ENCODE measurements at regions not wholly inside any gene's neighbourhood (a gene's known extent, or its start where the extent isn't known, plus 50 kb on each side); places are given as distances from the start of the nearest gene placed in this dataset.

DNA sequence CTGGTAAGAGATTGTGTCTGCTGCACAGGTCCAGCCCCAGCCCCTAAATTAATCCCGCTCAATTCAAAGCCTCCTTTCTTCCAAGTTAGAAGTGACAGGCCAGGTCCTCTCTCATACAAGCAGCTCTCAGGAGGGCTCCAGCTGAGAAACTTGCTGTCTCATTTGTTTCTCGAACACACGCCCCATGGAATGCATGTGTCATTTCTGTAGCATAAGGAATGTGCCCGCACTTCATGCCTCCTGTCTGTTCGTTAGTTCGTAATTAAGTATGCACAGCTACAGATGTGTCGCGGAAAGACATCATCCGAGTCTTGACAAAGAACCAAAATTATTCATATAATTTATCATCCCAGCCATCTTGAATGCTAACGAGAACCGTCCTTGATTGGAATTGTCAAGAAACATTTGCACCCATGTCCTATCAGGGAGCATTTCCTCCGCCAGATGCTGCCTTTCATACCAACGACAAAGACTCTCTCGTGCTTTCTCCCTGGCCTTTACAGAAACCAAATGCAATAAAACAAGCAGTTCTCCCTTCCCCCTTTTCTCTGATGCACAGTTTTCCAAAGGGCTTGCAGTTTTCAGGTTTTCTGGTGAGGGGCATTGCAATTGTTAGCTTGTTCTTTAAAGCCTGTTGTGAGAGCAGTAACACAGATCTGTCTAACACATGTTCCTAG is 133.5 kb downstream of the UQCRFS1 start:
- H3K4me3 ChIP-seq (ENCODE audit: low read length), result no peak overlapping the region
- peaks cover 15% of the 10 kb centered on the region; the same call in 1 of the 2 replicates for H3K4me1 ChIP-seq (ENCODE audit: insufficient read depth, low read length)
- H3K9me3 ChIP-seq (ENCODE audit: insufficient read depth, low read depth, low read length), result no peaks in the 10 kb centered on the region
- no peak overlapping the region for H3K27ac ChIP-seq (ENCODE audit: low read length)
- H3K36me3 ChIP-seq (ENCODE audit: insufficient read depth, low read depth, low read length), result no peaks in the 10 kb centered on the region
- H3K27me3 ChIP-seq (ENCODE audit: insufficient read depth, low read length), result no peaks in the 10 kb centered on the region
- H3K9ac ChIP-seq (ENCODE audit: low read depth, low read length), result no peak overlapping the region

DNA sequence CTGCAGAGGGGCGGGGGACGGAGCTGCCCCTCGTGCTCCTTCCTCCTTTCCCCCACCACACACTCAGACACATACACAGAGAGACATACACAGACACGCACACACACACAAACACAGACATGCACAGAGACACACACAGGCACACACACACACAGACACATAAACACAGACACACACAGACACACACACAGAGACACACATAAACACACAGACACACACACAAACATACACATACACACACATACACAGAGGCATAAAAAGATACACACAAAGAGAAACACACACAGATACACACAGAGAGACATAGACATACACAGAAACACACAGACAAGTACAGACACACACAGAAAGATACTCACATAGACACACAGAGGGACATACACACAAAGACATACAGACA is 136.0 kb downstream of the UQCRFS1 start:
- H3K4me3 ChIP-seq (ENCODE audit: low read length), result no peak overlapping the region
- peaks cover 12% of the 10 kb centered on the region; the same call in 1 of the 2 replicates for H3K4me1 ChIP-seq (ENCODE audit: insufficient read depth, low read length)
- no peaks in the 10 kb centered on the region for H3K36me3 ChIP-seq (ENCODE audit: insufficient read depth, low read depth, low read length)
- no peak overlapping the region for H3K27ac ChIP-seq (ENCODE audit: low read length)
- H3K9me3 ChIP-seq (ENCODE audit: insufficient read depth, low read depth, low read length), result no peaks in the 10 kb centered on the region
- H3K27me3 ChIP-seq (ENCODE audit: insufficient read depth, low read length), result no peaks in the 10 kb centered on the region
- H3K9ac ChIP-seq (ENCODE audit: low read depth, low read length), result no peak overlapping the region

GRCh38 chr19:29076161-29076560 is 136.8 kb downstream of the UQCRFS1 start:
- Histone ChIP-seq H3K4me3 (ENCODE audit: low read length) (no peak overlapping the region), H3K27me3 (ENCODE audit: insufficient read depth, low read length) (no peaks in the 10 kb centered on the region), H3K27ac (ENCODE audit: low read length) (no peak overlapping the region), H3K9ac (ENCODE audit: low read depth, low read length) (no peak overlapping the region), H3K4me1 (ENCODE audit: insufficient read depth, low read length) (peaks cover 12% of the 10 kb centered on the region; the same call in 1 of the 2 replicates), H3K9me3 (ENCODE audit: insufficient read depth, low read depth, low read length) (no peaks in the 10 kb centered on the region), H3K36me3 (ENCODE audit: insufficient read depth, low read depth, low read length) (no peaks in the 10 kb centered on the region)

DNA sequence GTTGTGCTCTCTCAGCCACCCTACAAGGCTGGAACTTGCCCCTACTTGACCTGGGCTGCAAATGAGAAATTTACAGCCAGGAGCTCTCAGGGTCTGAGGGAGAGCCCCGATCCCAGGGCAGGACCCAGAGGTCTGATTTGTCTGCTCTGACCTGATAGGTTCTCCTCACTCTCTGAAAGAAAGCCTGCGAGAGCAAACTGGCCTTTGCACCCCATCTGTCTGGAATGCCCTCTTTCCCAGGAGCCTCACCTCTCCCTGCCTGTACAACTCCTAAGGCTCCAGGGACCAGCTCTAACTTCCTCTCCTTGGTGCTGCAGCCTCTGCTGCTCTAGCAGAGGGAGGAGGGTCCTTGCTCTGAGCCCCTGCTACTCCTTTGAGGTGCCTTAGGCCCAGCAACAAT is 137.8 kb downstream of the UQCRFS1 start:
- H3K27ac ChIP-seq (ENCODE audit: low read length), result no peak overlapping the region
- no peaks in the 10 kb centered on the region for H3K36me3 ChIP-seq (ENCODE audit: insufficient read depth, low read depth, low read length)
- H3K4me3 ChIP-seq (ENCODE audit: low read length), result no peak overlapping the region
- H3K9ac ChIP-seq (ENCODE audit: low read depth, low read length), result no peak overlapping the region
- H3K4me1 ChIP-seq (ENCODE audit: insufficient read depth, low read length), result peaks cover 12% of the 10 kb centered on the region; the same call in 1 of the 2 replicates
- no peaks in the 10 kb centered on the region for H3K27me3 ChIP-seq (ENCODE audit: insufficient read depth, low read length)
- no peaks in the 10 kb centered on the region for H3K9me3 ChIP-seq (ENCODE audit: insufficient read depth, low read depth, low read length)

DNA sequence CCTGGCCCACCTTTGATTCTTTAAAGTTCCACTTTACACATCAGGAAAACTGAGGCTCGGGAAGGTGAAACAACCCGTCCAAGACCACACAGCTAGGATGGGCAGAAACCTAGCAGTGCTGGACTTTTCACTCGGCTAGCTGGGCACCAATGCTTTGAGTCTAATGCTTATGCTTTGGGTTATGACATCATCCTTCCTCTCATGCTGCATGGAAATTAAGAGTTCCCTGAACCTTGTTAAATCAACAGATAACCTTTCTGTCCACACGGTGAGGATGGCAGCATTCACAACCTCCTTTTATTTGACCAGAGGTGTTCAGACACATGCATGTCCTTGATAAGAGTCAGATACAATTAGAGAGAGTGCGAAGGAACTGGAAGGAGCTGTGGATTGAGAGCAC is 138.4 kb downstream of the UQCRFS1 start:
- Histone ChIP-seq H3K36me3 (ENCODE audit: insufficient read depth, low read depth, low read length) (no peaks in the 10 kb centered on the region), H3K27me3 (ENCODE audit: insufficient read depth, low read length) (no peaks in the 10 kb centered on the region), H3K9me3 (ENCODE audit: insufficient read depth, low read depth, low read length) (no peaks in the 10 kb centered on the region), H3K27ac (ENCODE audit: low read length) (no peak overlapping the region), H3K4me1 (ENCODE audit: insufficient read depth, low read length) (peaks cover 12% of the 10 kb centered on the region; the same call in 1 of the 2 replicates), H3K9ac (ENCODE audit: low read depth, low read length) (no peak overlapping the region), H3K4me3 (ENCODE audit: low read length) (no peak overlapping the region)

- H3K27ac ChIP-seq (ENCODE audit: low read length), result no peak overlapping the region
- peaks cover 1% of the 10 kb centered on the region; the same call in 1 of the 2 replicates for H3K4me1 ChIP-seq (ENCODE audit: insufficient read depth, low read length)
Measured at GRCh38 chr19:29067831-29068230, 145.1 kb downstream of the UQCRFS1 start.

GRCh38 chr19:29062475-29063435 is 150.2 kb downstream of the UQCRFS1 start:
- Histone ChIP-seq H3K36me3 (ENCODE audit: insufficient read depth, low read depth, low read length) (no peaks in the 10 kb centered on the region), H3K4me1 (ENCODE audit: insufficient read depth, low read length) (peaks cover 12% of the 10 kb centered on the region)

More at GRCh38 chr19:29067831-29068230, 145.1 kb downstream of the UQCRFS1 start:
- H3K9me3 ChIP-seq (ENCODE audit: insufficient read depth, low read depth, low read length), result no peaks in the 10 kb centered on the region
- H3K36me3 ChIP-seq (ENCODE audit: insufficient read depth, low read depth, low read length), result no peaks in the 10 kb centered on the region
- no peak overlapping the region for H3K9ac ChIP-seq (ENCODE audit: low read depth, low read length)
- peaks cover 23% of the 10 kb centered on the region for H3K27me3 ChIP-seq (ENCODE audit: insufficient read depth, low read length)
- H3K4me3 ChIP-seq (ENCODE audit: low read length), result no peak overlapping the region

DNA sequence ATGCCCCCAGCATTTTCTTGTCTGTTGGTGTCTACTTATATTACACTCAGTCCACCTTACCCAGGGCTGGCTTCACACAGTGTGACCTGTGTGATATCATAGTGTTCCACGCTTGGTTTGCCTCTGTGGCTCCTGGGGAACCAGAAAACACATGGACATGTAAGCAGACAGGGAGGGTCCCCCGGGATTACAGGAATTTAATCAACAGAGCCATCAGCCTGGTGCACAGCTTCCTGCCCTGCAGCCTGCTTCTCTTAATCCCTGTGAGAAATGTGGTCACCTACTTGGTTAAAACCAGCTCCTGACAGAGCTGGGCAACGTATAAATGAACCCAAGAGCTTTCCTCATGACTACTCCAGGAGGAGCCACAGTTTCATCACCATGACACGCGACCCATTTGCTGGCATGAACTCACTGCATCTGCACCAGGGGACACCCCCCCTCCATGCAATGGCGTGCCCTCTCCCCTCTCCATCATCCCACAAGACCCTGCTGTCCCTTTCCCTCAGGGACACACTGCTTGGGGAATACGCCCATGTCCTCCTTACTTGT is 152.1 kb downstream of the UQCRFS1 start:
- Histone ChIP-seq H3K4me3 (ENCODE audit: low read length) (no peak overlapping the region), H3K9ac (ENCODE audit: low read depth, low read length) (no peak overlapping the region), H3K36me3 (ENCODE audit: insufficient read depth, low read depth, low read length) (no peaks in the 10 kb centered on the region), H3K9me3 (ENCODE audit: insufficient read depth, low read depth, low read length) (no peaks in the 10 kb centered on the region), H3K27me3 (ENCODE audit: insufficient read depth, low read length) (peaks cover 45% of the 10 kb centered on the region), H3K27ac (ENCODE audit: low read length) (no peak overlapping the region), H3K4me1 (ENCODE audit: insufficient read depth, low read length) (peaks cover 12% of the 10 kb centered on the region)

More at GRCh38 chr19:29062475-29063435, 150.2 kb downstream of the UQCRFS1 start:
- 0 out of 2 replicates have a peak overlapping the region, but pooled peaks have one; percentile 31 for H3K9ac ChIP-seq (ENCODE audit: low read depth, low read length)
- no peaks in the 10 kb centered on the region for H3K9me3 ChIP-seq (ENCODE audit: insufficient read depth, low read depth, low read length)
- H3K27ac ChIP-seq (ENCODE audit: low read length), result no peak overlapping the region
- no peak overlapping the region for H3K4me3 ChIP-seq (ENCODE audit: low read length)
- H3K27me3 ChIP-seq (ENCODE audit: insufficient read depth, low read length), result peaks cover 45% of the 10 kb centered on the region

- no peak overlapping the region for H3K4me3 ChIP-seq (ENCODE audit: low read length)
- H3K27ac ChIP-seq (ENCODE audit: low read length), result no peak overlapping the region
- no peak overlapping the region for H3K9ac ChIP-seq (ENCODE audit: low read depth, low read length)
- H3K4me1 ChIP-seq (ENCODE audit: insufficient read depth, low read length), result no peaks in the 10 kb centered on the region
- peaks cover 21% of the 10 kb centered on the region; the same call in 1 of the 2 replicates for H3K27me3 ChIP-seq (ENCODE audit: insufficient read depth, low read length)
- H3K36me3 ChIP-seq (ENCODE audit: insufficient read depth, low read depth, low read length), result no peaks in the 10 kb centered on the region
- H3K9me3 ChIP-seq (ENCODE audit: insufficient read depth, low read depth, low read length), result no peaks in the 10 kb centered on the region
Measured at GRCh38 chr19:29056535-29056934, 156.4 kb downstream of the UQCRFS1 start.

DNA sequence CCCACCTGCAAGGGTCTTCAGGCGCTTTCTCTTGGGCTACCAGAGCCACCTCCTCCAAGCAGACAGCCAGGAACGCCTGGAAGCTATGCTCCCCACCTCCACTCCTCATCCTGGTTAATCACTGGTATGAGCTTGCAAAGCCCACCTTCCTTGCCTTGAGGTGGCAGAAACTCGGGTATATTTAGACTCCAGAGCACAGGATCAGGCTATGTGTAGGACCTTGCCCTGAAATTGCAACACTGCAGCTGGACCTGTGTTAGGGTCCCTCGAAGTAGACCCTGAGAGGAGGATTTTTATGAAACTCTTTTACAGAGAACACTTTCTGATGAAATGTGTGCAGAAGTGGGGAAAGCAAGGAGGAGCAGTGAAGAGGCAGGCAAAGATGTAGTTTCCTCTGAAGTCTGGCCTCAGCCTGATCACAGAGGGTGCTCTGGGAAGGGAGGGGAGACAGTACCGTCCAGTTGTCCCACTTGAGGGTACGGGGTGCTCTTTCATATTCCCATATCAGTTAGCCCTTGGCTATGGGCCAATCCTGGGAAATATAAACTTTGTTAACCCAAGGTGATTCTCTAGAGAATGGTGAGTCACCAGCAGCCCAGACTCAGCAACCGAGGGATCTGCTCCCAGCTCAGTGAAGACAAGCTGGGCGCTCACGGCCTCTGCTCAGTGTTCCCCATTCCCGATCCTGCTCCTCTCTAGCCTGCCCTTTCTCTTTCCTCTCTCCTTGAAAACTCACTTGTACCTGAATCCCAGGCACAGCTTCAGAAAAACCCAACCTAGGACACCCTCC is 157.9 kb downstream of the UQCRFS1 start:
- H3K9me3 ChIP-seq (ENCODE audit: insufficient read depth, low read depth, low read length), result no peaks in the 10 kb centered on the region
- H3K27me3 ChIP-seq (ENCODE audit: insufficient read depth, low read length), result peaks cover 10% of the 10 kb centered on the region; the same call in 1 of the 2 replicates
- H3K4me3 ChIP-seq (ENCODE audit: low read length), result no peak overlapping the region
- no peaks in the 10 kb centered on the region for H3K4me1 ChIP-seq (ENCODE audit: insufficient read depth, low read length)
- no peaks in the 10 kb centered on the region for H3K36me3 ChIP-seq (ENCODE audit: insufficient read depth, low read depth, low read length)
- H3K27ac ChIP-seq (ENCODE audit: low read length), result no peak overlapping the region
- no peak overlapping the region for H3K9ac ChIP-seq (ENCODE audit: low read depth, low read length)

- Histone ChIP-seq H3K27ac (ENCODE audit: low read length) (no peak overlapping the region), H3K9ac (ENCODE audit: low read depth, low read length) (no peak overlapping the region), H3K27me3 (ENCODE audit: insufficient read depth, low read length) (no peaks in the 10 kb centered on the region), H3K4me3 (ENCODE audit: low read length) (no peak overlapping the region), H3K36me3 (ENCODE audit: insufficient read depth, low read depth, low read length) (no peaks in the 10 kb centered on the region), H3K9me3 (ENCODE audit: insufficient read depth, low read depth, low read length) (no peaks in the 10 kb centered on the region), H3K4me1 (ENCODE audit: insufficient read depth, low read length) (peaks cover 11% of the 10 kb centered on the region; the same call in 1 of the 2 replicates)
Measured at GRCh38 chr19:29048873-29049272, 164.1 kb downstream of the UQCRFS1 start.
